IMR-90 (cell line): ENCODE measurements at regions not wholly inside any gene's neighbourhood (a gene's known extent, or its start where the extent isn't known, plus 50 kb on each side); places are given as distances from the start of the nearest gene placed in this dataset.

ENCODE experiments used
- ATAC-seq: fragments of 200-7000 bp; cut with Tn5 transposase; 2 replicates; pipeline ENCODE4 v1.9.1; 2020; ENCODE audit warnings: low read depth, mild to moderate bottlenecking, moderate library complexity
- BruUV-seq: library from RNA; stranded (reverse); fragments of 400-500 nt; replicated peaks from 2 replicates; lab custom pipeline; 2021; lab: Mats Ljungman, UMichigan
- CTCF ChIA-PET: fragments of 300-600 bp; formaldehyde crosslinking; extraction: SDS; loops from one replicate; lab custom pipeline; 2021; ENCODE audit warnings: antibody characterized with exemption; lab: Yijun Ruan, JAX
- POLR2A ChIA-PET: fragments of 300-600 bp; sonication (Branson Sonifier 250); formaldehyde crosslinking; loops from one replicate; lab custom pipeline; 2022; ENCODE audit warnings: antibody characterized with exemption; ENCODE audit not compliant: unreplicated experiment; lab: Charles Lee
- DNase-seq: peaks from one replicate; pipeline ENCODE4 v3.0.0; 2013
- H2AFZ ChIP-seq: replicated peaks from 2 replicates; pipeline ENCODE3; 2013; ENCODE audit warnings: low read length, mild to moderate bottlenecking; ENCODE audit not compliant: poor library complexity
- H2AK5ac ChIP-seq: 2 replicates; pipeline ENCODE4 v1.6.1; 2013; ENCODE audit warnings: low read depth, low read length, inconsistent platforms
- H2AK9ac ChIP-seq: replicated peaks from 2 replicates; pipeline ENCODE3; 2013; ENCODE audit warnings: mild to moderate bottlenecking, low read depth, low read length, moderate library complexity; ENCODE audit not compliant: poor library complexity
- H2BK120ac ChIP-seq: 2 replicates; pipeline ENCODE4 v1.6.1; 2013; ENCODE audit warnings: low read depth, low read length, inconsistent platforms
- H2BK15ac ChIP-seq: 3 replicates; pipeline ENCODE4 v1.6.1; 2013; ENCODE audit warnings: low read depth, low read length, inconsistent platforms
- H2BK20ac ChIP-seq: 2 replicates; pipeline ENCODE4 v1.6.1; 2013; ENCODE audit warnings: low read depth, mild to moderate bottlenecking, inconsistent platforms, low read length, moderate library complexity
- H2BK5ac ChIP-seq: 2 replicates; pipeline ENCODE4 v1.6.1; 2013; ENCODE audit warnings: mild to moderate bottlenecking, low read depth, low read length, inconsistent platforms; ENCODE audit not compliant: poor library complexity, severe bottlenecking
- H3K14ac ChIP-seq: replicated peaks from 2 replicates; pipeline ENCODE4 v1.6.1; 2013; ENCODE audit warnings: low read depth, low read length, inconsistent platforms
- H3K18ac ChIP-seq: 2 replicates; pipeline ENCODE4 v1.6.1; 2013; ENCODE audit warnings: low read depth, low read length, control low read depth
- H3K23ac ChIP-seq: 2 replicates; pipeline ENCODE4 v1.6.1; 2013; ENCODE audit warnings: low read depth, low read length, inconsistent platforms
- H3K27ac ChIP-seq: 2 replicates; pipeline ENCODE4 v1.5.1; 2013; ENCODE audit warnings: mild to moderate bottlenecking, control low read depth, low read length; ENCODE audit not compliant: insufficient read depth
- H3K27me3 ChIP-seq: 2 replicates; pipeline ENCODE4 v1.6.1; 2013; ENCODE audit warnings: low read length; ENCODE audit not compliant: control insufficient read depth, insufficient read depth
- H3K36me3 ChIP-seq: 2 replicates; pipeline ENCODE4 v1.6.1; 2013; ENCODE audit warnings: low read length, mixed read lengths; ENCODE audit not compliant: control insufficient read depth, insufficient read depth
- H3K4ac ChIP-seq: 2 replicates; pipeline ENCODE4 v1.6.1; 2013; ENCODE audit warnings: low read depth, low read length, inconsistent platforms
- H3K4me1 ChIP-seq: 2 replicates; pipeline ENCODE4 v1.6.1; 2013; ENCODE audit warnings: low read length, mixed read lengths; ENCODE audit not compliant: control insufficient read depth, insufficient read depth
- H3K4me2 ChIP-seq: 2 replicates; pipeline ENCODE4 v1.6.1; 2013; ENCODE audit warnings: low read depth, mild to moderate bottlenecking, control low read depth, low read length, moderate library complexity
- H3K4me3 ChIP-seq: 2 replicates; pipeline ENCODE4 v1.5.1; 2013; ENCODE audit warnings: low read depth, mild to moderate bottlenecking, control low read depth, low read length, moderate library complexity; ENCODE audit not compliant: insufficient read depth
- H3K56ac ChIP-seq: 2 replicates; pipeline ENCODE4 v1.6.1; 2013; ENCODE audit warnings: low read length, inconsistent platforms; ENCODE audit not compliant: insufficient read depth; ENCODE audit errors: extremely low read depth
- H3K79me1 ChIP-seq, 2 experiments: 2 replicates each; pipeline ENCODE4 v1.6.1; 2013; ENCODE audit warnings: low read length in 2 of 2, inconsistent platforms in 1 of 2, low read depth in 1 of 2
- H3K9ac ChIP-seq: 2 replicates; pipeline ENCODE4 v1.6.1; 2013; ENCODE audit warnings: low read depth, low read length, control low read depth
- H3K9me1 ChIP-seq: 2 replicates; pipeline ENCODE4 v1.6.1; 2013; ENCODE audit warnings: low read length, inconsistent platforms; ENCODE audit not compliant: insufficient read depth
- H3K9me3 ChIP-seq: 2 replicates; pipeline ENCODE4 v1.6.1; 2013; ENCODE audit warnings: low read length; ENCODE audit not compliant: control insufficient read depth, insufficient read depth
- H4K20me1 ChIP-seq: 2 replicates; pipeline ENCODE4 v1.6.1; 2013; ENCODE audit warnings: low read length, inconsistent platforms; ENCODE audit not compliant: insufficient read depth
- H4K5ac ChIP-seq: 2 replicates; pipeline ENCODE4 v1.6.1; 2013; ENCODE audit warnings: mild to moderate bottlenecking, low read depth, low read length, control low read depth
- H4K8ac ChIP-seq, 2 experiments: 2 replicates each; pipeline ENCODE4 v1.6.1; 2013; ENCODE audit warnings: low read depth in 2 of 2, low read length in 2 of 2, control low read depth in 1 of 2, inconsistent platforms in 1 of 2
- H4K91ac ChIP-seq: 2 replicates; pipeline ENCODE4 v1.6.1; 2013; ENCODE audit warnings: low read depth, low read length, inconsistent platforms; ENCODE audit not compliant: insufficient read depth
- BHLHE40 ChIP-seq: fragments of 150-350 bp; IDR thresholded peaks from 2 replicates; pipeline ENCODE4 v1.6.1; 2016; ENCODE audit warnings: mild to moderate bottlenecking, low read depth, low read length
- CEBPB ChIP-seq: IDR thresholded peaks from 2 replicates; pipeline ENCODE4 v1.6.1; 2012; ENCODE audit warnings: low read depth, low read length, improper control_type of control experiment
- CHD1 ChIP-seq: IDR thresholded peaks from 2 replicates; pipeline ENCODE4 v1.6.1; 2012; ENCODE audit warnings: low read depth, low read length, improper control_type of control experiment
- ELK1 ChIP-seq: fragments of 150-350 bp; IDR thresholded peaks from 2 replicates; pipeline ENCODE4 v1.6.1; 2016; ENCODE audit warnings: low read depth, mild to moderate bottlenecking, low read length, moderate library complexity, borderline replicate concordance
- FOS ChIP-seq: fragments of 150-350 bp; IDR thresholded peaks from 2 replicates; pipeline ENCODE4 v1.6.1; 2016; ENCODE audit warnings: low read depth, low read length
- MAFK ChIP-seq: IDR thresholded peaks from 2 replicates; pipeline ENCODE4 v1.6.1; 2012; ENCODE audit warnings: low read depth, low read length, improper control_type of control experiment
- MAZ ChIP-seq: IDR thresholded peaks from 2 replicates; pipeline ENCODE4 v1.6.1; 2012; ENCODE audit warnings: low read depth, mild to moderate bottlenecking, low read length, improper control_type of control experiment, moderate library complexity, borderline replicate concordance
- MXI1 ChIP-seq: IDR thresholded peaks from 2 replicates; pipeline ENCODE4 v1.6.1; 2012; ENCODE audit warnings: low read depth, mild to moderate bottlenecking, low read length, moderate library complexity, borderline replicate concordance
- NFE2L2 ChIP-seq: fragments of 150-350 bp; IDR thresholded peaks from 2 replicates; pipeline ENCODE4 v1.6.1; 2016; ENCODE audit warnings: low read depth, mild to moderate bottlenecking, low read length
- POLR2A ChIP-seq: IDR thresholded peaks from 2 replicates; pipeline ENCODE4 v1.6.1; 2012; ENCODE audit warnings: mild to moderate bottlenecking, low read depth, low read length
- RAD21 ChIP-seq: IDR thresholded peaks from 2 replicates; pipeline ENCODE4 v1.6.1; 2012; ENCODE audit warnings: low read length, improper control_type of control experiment
- RCOR1 ChIP-seq: IDR thresholded peaks from 2 replicates; pipeline ENCODE4 v1.6.1; 2012; ENCODE audit warnings: mild to moderate bottlenecking, low read length, improper control_type of control experiment; ENCODE audit not compliant: insufficient replicate concordance
- RFX5 ChIP-seq: IDR thresholded peaks from 2 replicates; pipeline ENCODE4 v1.8.0; 2012; ENCODE audit warnings: low read depth, mild to moderate bottlenecking, low read length, moderate library complexity
- SMC3 ChIP-seq: fragments of 150-350 bp; IDR thresholded peaks from 2 replicates; pipeline ENCODE4 v1.6.1; 2016; ENCODE audit warnings: low read depth, mild to moderate bottlenecking, antibody characterized with exemption, low read length, moderate library complexity
- whole genome bisulfite sequencing, 2 experiments: methylation state at CpG; one replicate each; pipeline versions ENCODE4 v1.1.5 to v1.1.7; 2013; ENCODE audit warnings: missing lambda C conversion rate in 2 of 2; ENCODE audit not compliant: insufficient read length in 1 of 2; ENCODE audit errors: extremely low coverage in 2 of 2; 5-methylcytosine and 5-hydroxymethylcytosine counted together
- dilution Hi-C: fragments of 300-500 bp; cut with HindIII; formaldehyde crosslinking; loops from one replicate; pipeline ENCODE4 v1.14.3; 2018; ENCODE audit warnings: low sequenced_read_pairs; ENCODE audit not compliant: unreplicated experiment
- in situ Hi-C: fragments of 300-500 bp; cut with MboI; formaldehyde crosslinking; loops from 3 replicates; pipeline ENCODE4 v1.14.3; 2019; ENCODE audit warnings: low sequenced_read_pairs, inconsistent platforms, mixed read lengths
- intact Hi-C: fragments of 100-400 bp; cut with micrococcal nuclease; formaldehyde crosslinking; loops from 2 replicates; pipeline ENCODE4 v1.10.0; 2022
- TF ChIP-seq, protein P1 (sequence below): fragments of 150-350 bp; IDR thresholded peaks from 2 replicates; pipeline ENCODE4 v1.6.1; 2017; ENCODE audit warnings: mild to moderate bottlenecking, antibody characterized with exemption, low read length, low read depth
- TF ChIP-seq, protein P2 (sequence below): conservative IDR thresholded peaks from 2 replicates; pipeline ENCODE4 v1.5.1; 2012; ENCODE audit warnings: mild to moderate bottlenecking, low read depth, low read length, improper control_type of control experiment

GRCh38 chr1:208333676-208334075 lies 89.5 kb upstream of the PLXNA2 start:
- Histone ChIP-seq H4K91ac (no peak overlapping the region), H3K9me3 (no peaks in the 10 kb centered on the region), H3K9ac (no peak overlapping the region), H3K18ac (no peak overlapping the region), H2BK20ac (no peak overlapping the region), H3K56ac (no peak overlapping the region), H4K8ac (no peak overlapping the region), H2BK5ac (no peak overlapping the region), H3K4ac (no peak overlapping the region), H2AFZ (no peak overlapping the region), H3K9me1 (no peaks in the 10 kb centered on the region), H3K27ac (no peak overlapping the region), H3K14ac (no peak overlapping the region), H4K5ac (no peak overlapping the region), H2AK9ac (no peak overlapping the region), H4K20me1 (no peaks in the 10 kb centered on the region), H3K23ac (no peak overlapping the region), H3K27me3 (no peaks in the 10 kb centered on the region), H2AK5ac (no peak overlapping the region), H2BK120ac (no peak overlapping the region), H2BK15ac (no peak overlapping the region), H3K4me2 (no peak overlapping the region), H3K36me3 (no peaks in the 10 kb centered on the region), H3K79me1 (no peaks in the 10 kb centered on the region), H3K4me1 (no peaks in the 10 kb centered on the region), H3K4me3 (no peak overlapping the region)
- TF ChIP-seq RAD21 (no peak), CEBPB (no peak), FOS (no peak), NFE2L2 (no peak), POLR2A (no peak), ELK1 (no peak), RFX5 (no peak), MAZ (no peak), BHLHE40 (no peak), MAFK (no peak), CHD1 (no peak), RCOR1 (no peak), SMC3 (no peak), MXI1 (no peak)
- TF ChIP-seq, protein P1, sequence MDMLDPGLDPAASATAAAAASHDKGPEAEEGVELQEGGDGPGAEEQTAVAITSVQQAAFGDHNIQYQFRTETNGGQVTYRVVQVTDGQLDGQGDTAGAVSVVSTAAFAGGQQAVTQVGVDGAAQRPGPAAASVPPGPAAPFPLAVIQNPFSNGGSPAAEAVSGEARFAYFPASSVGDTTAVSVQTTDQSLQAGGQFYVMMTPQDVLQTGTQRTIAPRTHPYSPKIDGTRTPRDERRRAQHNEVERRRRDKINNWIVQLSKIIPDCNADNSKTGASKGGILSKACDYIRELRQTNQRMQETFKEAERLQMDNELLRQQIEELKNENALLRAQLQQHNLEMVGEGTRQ = no peak
- TF ChIP-seq, protein P2, sequence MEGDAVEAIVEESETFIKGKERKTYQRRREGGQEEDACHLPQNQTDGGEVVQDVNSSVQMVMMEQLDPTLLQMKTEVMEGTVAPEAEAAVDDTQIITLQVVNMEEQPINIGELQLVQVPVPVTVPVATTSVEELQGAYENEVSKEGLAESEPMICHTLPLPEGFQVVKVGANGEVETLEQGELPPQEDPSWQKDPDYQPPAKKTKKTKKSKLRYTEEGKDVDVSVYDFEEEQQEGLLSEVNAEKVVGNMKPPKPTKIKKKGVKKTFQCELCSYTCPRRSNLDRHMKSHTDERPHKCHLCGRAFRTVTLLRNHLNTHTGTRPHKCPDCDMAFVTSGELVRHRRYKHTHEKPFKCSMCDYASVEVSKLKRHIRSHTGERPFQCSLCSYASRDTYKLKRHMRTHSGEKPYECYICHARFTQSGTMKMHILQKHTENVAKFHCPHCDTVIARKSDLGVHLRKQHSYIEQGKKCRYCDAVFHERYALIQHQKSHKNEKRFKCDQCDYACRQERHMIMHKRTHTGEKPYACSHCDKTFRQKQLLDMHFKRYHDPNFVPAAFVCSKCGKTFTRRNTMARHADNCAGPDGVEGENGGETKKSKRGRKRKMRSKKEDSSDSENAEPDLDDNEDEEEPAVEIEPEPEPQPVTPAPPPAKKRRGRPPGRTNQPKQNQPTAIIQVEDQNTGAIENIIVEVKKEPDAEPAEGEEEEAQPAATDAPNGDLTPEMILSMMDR = no peak
- ChIA-PET POLR2A (no interaction called here), CTCF (no interaction called here)
- dilution Hi-C loops (no loop called here), intact Hi-C loops (no loop called here), in situ Hi-C loops (no loop called here)
- no peak for ATAC-seq
- no peak for DNase-seq
- WGBS, 2 experiments = no CpG with 5 or more reads among the region's 2 CpGs
- BruUV-seq = no TSS peak
